SK-N-SH (cell line): ENCODE measurements at regions not wholly inside any gene's neighbourhood (a gene's known extent, or its start where the extent isn't known, plus 50 kb on each side); places are given as distances from the start of the nearest gene placed in this dataset.

ENCODE experiments used
- FOXJ3 ChIP-seq: sonication (generic); formaldehyde crosslinking; IDR thresholded peaks from 2 replicates; pipeline ENCODE4 v1.5.1; 2020; ENCODE audit warnings: mild to moderate bottlenecking, missing genetic modification reagents
- REST ChIP-seq: IDR thresholded peaks from 2 replicates; pipeline ENCODE4 v1.6.1; 2012; ENCODE audit warnings: mild to moderate bottlenecking, low read depth, low read length, moderate library complexity
- TF ChIP-seq, protein P1 (sequence below): IDR thresholded peaks from 2 replicates; pipeline ENCODE4 v1.4.0; 2012; ENCODE audit warnings: low read depth, borderline replicate concordance
- TF ChIP-seq, protein P2 (sequence below): IDR thresholded peaks from 2 replicates; pipeline ENCODE4 v1.4.0; 2012; ENCODE audit warnings: low read depth
- TF ChIP-seq, protein P3 (sequence below): fragments of 200-600 bp; sonication (generic); IDR thresholded peaks from 2 replicates; pipeline ENCODE4 v1.6.1; 2017; ENCODE audit warnings: antibody characterized with exemption, mild to moderate bottlenecking, moderate library complexity

GRCh38 chr12:131422187-131422520, 288.7 kb upstream of the SFSWAP start:
- TF ChIP-seq, protein P1, sequence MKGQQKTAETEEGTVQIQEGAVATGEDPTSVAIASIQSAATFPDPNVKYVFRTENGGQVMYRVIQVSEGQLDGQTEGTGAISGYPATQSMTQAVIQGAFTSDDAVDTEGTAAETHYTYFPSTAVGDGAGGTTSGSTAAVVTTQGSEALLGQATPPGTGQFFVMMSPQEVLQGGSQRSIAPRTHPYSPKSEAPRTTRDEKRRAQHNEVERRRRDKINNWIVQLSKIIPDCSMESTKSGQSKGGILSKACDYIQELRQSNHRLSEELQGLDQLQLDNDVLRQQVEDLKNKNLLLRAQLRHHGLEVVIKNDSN = no peak
- no peak for TF ChIP-seq REST
- TF ChIP-seq, protein P2, sequence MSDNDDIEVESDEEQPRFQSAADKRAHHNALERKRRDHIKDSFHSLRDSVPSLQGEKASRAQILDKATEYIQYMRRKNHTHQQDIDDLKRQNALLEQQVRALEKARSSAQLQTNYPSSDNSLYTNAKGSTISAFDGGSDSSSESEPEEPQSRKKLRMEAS = no peak
- TF ChIP-seq, protein P3, sequence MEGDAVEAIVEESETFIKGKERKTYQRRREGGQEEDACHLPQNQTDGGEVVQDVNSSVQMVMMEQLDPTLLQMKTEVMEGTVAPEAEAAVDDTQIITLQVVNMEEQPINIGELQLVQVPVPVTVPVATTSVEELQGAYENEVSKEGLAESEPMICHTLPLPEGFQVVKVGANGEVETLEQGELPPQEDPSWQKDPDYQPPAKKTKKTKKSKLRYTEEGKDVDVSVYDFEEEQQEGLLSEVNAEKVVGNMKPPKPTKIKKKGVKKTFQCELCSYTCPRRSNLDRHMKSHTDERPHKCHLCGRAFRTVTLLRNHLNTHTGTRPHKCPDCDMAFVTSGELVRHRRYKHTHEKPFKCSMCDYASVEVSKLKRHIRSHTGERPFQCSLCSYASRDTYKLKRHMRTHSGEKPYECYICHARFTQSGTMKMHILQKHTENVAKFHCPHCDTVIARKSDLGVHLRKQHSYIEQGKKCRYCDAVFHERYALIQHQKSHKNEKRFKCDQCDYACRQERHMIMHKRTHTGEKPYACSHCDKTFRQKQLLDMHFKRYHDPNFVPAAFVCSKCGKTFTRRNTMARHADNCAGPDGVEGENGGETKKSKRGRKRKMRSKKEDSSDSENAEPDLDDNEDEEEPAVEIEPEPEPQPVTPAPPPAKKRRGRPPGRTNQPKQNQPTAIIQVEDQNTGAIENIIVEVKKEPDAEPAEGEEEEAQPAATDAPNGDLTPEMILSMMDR = no peak
- no peak for TF ChIP-seq FOXJ3 (CRISPR knock-in tag)
